Left renal cortex interstitium (tissue), 4 donors: ENCODE measurements at regions not wholly inside any gene's neighbourhood (a gene's known extent, or its start where the extent isn't known, plus 50 kb on each side); places are given as distances from the start of the nearest gene placed in this dataset.

ENCODE experiments used
- DNase-seq, 4 donors: peaks; one replicate each; pipeline ENCODE4 v3.0.0-alpha.2; 2013; ENCODE audit warnings: low read depth in 4 of 4, low spot score in 2 of 4, missing footprints in 1 of 4

- DNase-seq: no peak
Observed at GRCh38 chr18:54023471-54023870, 201.0 kb downstream of the MBD2 start.

DNA sequence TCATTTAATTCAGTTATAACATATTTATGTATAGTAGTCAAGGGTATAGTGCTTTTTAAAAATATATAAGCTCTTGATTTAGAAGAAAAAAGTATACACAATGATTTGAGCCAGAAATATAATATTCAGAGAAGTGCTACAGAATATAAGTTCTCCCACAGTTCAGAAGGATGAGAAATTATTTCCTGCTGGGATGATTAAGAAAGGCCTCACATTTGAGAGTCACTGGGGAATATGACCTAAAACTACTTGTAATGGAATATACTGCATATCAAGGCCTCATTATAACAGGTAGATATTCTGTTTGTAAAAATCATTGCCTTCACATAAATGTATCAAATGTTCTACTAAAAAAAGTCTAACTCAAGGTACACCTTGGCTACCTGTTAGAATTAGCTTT, 203.5 kb downstream of the MBD2 start:
- no peak for DNase-seq

DNA sequence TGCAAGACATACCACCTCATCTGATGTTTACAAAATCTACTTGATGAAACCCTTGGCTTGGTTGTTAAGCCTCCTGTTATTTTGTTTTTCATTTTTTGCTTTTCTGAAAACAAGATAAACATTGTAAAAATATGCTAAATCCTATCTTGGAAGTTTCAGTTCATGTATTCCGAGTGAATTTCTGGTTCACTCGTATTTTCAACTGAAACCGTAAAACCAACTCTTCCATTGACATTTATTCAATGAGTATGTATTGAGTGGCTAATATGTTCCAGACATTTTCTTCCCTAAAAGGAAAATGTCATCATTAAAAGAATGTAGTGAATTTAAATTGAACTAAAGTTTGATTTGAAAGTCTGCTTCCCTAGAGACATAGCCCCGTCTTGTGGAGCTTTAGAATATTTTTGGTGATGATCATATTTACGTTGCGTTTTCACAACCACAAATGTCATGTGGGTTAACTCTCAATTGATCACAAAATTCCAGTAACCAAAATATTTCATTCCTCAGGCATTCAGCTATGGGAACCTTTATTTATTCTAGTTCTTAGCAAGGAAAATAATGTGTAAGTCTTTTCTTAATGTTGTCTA, 204.2 kb downstream of the MBD2 start:
- no peak for DNase-seq

- no peak for DNase-seq
Observed at GRCh38 chr18:54019641-54020040, 204.8 kb downstream of the MBD2 start.

- no peak for DNase-seq
Observed at GRCh38 chr18:54013452-54013851, 211.0 kb downstream of the MBD2 start.

GRCh38 chr18:54004828-54005227, 219.6 kb downstream of the MBD2 start:
- DNase-seq: no peak

DNA sequence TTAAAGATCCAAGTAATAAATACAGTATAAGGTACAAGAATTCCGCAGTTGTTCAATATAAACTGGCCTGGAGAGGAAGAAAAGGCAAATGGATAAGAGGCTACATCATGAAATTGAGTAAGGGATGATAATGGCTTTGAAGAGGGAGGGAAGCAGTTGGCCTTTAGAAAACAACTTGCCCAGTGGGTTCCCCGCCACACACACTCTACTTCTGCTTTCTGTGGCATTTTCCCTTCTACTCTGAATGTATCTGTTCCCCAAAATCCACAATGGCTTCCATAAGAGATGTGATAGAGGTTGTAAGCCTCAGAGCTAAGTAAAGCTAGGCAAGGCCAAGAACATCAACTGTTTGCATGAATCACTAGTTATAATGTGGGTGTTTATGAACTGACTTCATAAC, 221.3 kb downstream of the MBD2 start:
- no peak for DNase-seq

DNA sequence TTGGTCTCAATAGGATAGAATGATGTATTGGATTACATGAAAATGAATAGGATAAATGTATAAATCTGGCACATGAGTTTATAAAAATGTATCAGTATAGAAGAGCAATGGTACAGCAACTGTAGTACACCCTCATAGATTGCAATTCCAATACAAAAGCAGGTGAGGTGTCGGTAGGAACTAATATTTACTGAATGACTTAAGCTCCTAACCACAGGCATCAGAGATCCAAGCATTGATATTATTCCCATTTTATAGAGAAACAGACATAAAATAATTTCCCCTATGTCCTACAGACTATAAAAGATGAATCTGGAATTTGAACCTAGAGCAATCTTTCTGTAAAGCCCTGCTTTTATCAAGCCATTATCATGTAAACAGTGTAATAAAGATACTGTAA, 227.4 kb downstream of the MBD2 start:
- no peak for DNase-seq

- no peak for DNase-seq
Observed at GRCh38 chr18:53994016-53994415, 230.5 kb downstream of the MBD2 start.

DNA sequence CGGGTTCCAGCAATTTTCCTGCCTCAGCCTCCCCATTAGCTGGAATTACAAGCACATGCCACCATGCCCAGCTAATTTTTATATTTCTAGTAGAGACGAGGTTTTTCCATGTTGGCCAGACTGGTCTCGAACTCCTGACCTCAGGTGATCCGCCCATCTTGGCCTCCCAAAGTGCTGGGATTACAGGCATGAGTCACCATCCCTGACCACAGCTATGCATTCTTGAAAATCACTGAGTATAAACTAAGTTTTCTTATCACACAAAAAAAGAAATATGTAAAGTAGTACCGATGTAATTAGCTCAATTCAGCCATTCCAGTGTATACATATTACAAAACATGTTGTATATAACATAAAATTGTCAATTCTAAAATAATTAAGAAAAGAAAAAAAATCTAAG, 232.7 kb downstream of the MBD2 start:
- no peak for DNase-seq

GRCh38 chr18:53991202-53991601, 233.3 kb downstream of the MBD2 start:
- no peak for DNase-seq

DNA sequence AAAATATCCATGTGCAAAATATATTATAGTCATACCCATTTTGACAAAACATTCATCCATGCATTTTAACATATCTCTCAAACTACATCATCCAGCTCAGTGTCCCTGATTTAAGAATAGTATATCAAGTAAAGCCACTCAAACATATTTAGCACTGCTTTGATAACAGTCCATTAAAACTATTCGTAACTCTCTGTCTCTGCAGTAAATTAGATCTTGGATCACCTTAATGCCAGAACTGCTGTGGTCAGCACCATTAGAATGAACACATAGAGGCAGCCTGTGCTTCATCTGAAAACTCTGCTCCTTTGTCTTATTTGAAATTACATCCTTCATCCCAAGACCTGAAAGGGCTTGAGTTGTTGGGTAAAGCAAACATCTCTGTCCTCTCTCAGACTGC, 234.0 kb downstream of the MBD2 start:
- DNase-seq: no peak

GRCh38 chr18:53984021-53984420, 240.4 kb downstream of the MBD2 start:
- DNase-seq: no peak

- DNase-seq: no peak
Observed at GRCh38 chr18:53971331-53971730, 253.1 kb downstream of the MBD2 start.

- DNase-seq: no peak
Observed at GRCh38 chr18:53952700-53953099, 271.8 kb downstream of the MBD2 start.

GRCh38 chr18:53950545-53950944, 273.9 kb downstream of the MBD2 start:
- DNase-seq: no peak

GRCh38 chr18:53948991-53949390, 275.5 kb downstream of the MBD2 start:
- no peak for DNase-seq

- no peak for DNase-seq
Observed at GRCh38 chr18:53947092-53947640, 277.3 kb downstream of the MBD2 start.

GRCh38 chr18:53946594-53946993, 277.9 kb downstream of the MBD2 start:
- no peak for DNase-seq

- DNase-seq: no peak
Observed at GRCh38 chr18:53944721-53945120, 279.7 kb downstream of the MBD2 start.

GRCh38 chr18:53943326-53943860, 281.1 kb downstream of the MBD2 start:
- no peak for DNase-seq

GRCh38 chr18:53941601-53942338, 282.7 kb downstream of the MBD2 start:
- no peak for DNase-seq
